ENCODE measurements at regions not wholly inside any gene's neighbourhood (a gene's known extent, or its start where the extent isn't known, plus 50 kb on each side); places are given as distances from the start of the nearest gene placed in this dataset.

- Histone ChIP-seq H3K79me2 (ENCODE audit: control insufficient read depth in 1 of 2, insufficient read depth in 2 of 2, low read length in 2 of 2) (no peaks in the 10 kb centered on the region), H3K4ac (replicated peaks; ENCODE audit: insufficient read length, low read depth, low read length) (no peak overlapping the region), H3K4me1 (replicated peaks in 1 of 4; ENCODE audit: control insufficient read depth in 3 of 4, insufficient read depth in 4 of 4, low read length in 3 of 4) (peaks cover 0 to 3% (median 1%) of the 10 kb centered on the region in 4 experiments; a peak in 2 of 7 replicates), H3K9ac (replicated peaks in 1 of 4; ENCODE audit: extremely low read depth in 1 of 4, low read depth in 3 of 4, low read length in 3 of 4) (no peak overlapping the region), H2BK120ac (replicated peaks; ENCODE audit: low read depth, low read length) (no peak overlapping the region), H2AFZ (ENCODE audit: low read length) (no peak overlapping the region), H3K14ac (ENCODE audit: insufficient read length) (no peak overlapping the region), H3K27me3 (replicated peaks in 1 of 4; ENCODE audit: control insufficient read depth in 3 of 4, extremely low read depth in 1 of 4, insufficient read depth in 3 of 4, low read length in 3 of 4) (peaks cover 0 to 1% (median 0%) of the 10 kb centered on the region in 4 experiments; a peak in 3 of 7 replicates), H3K56ac (replicated peaks; ENCODE audit: insufficient read length, low read depth, low read length) (no peak overlapping the region), H4K8ac (ENCODE audit: extremely low read depth, insufficient read depth, low read length) (no peak overlapping the region), H3K4me2 (ENCODE audit: insufficient read depth in 1 of 2, low read depth in 2 of 2, low read length in 2 of 2) (no peak overlapping the region), H4K20me1 (replicated peaks in 1 of 2; ENCODE audit: control insufficient read depth in 1 of 2, insufficient read depth in 2 of 2, low read length in 2 of 2) (no peaks in the 10 kb centered on the region), H4K5ac (ENCODE audit: insufficient read length, low read depth, low read length) (no peak overlapping the region), H2BK12ac (ENCODE audit: low read depth, low read length) (no peak overlapping the region), H2BK20ac (ENCODE audit: low read length) (no peak overlapping the region), H3K79me1 (ENCODE audit: low read depth, low read length) (no peaks in the 10 kb centered on the region; the same call in 1 of the 2 replicates), H3K23me2 (ENCODE audit: low read depth, low read length) (no peaks in the 10 kb centered on the region), H4K91ac (replicated peaks; ENCODE audit: insufficient read length, low read length) (no peak overlapping the region), H3K4me3 (ENCODE audit: extremely low read depth in 1 of 4, insufficient read depth in 2 of 4, low read depth in 3 of 4, low read length in 4 of 4) (no peak overlapping the region), H3K18ac (ENCODE audit: extremely low read depth, low read length) (no peak overlapping the region), H3K36me3 (ENCODE audit: control insufficient read depth in 2 of 4, insufficient read depth in 4 of 4, low read length in 3 of 4) (no peaks in the 10 kb centered on the region), H3K27ac (ENCODE audit: low read depth, low read length) (no peak overlapping the region), H2BK5ac (ENCODE audit: low read depth, low read length) (no peak overlapping the region), H2AK5ac (ENCODE audit: low read depth, low read length) (no peak overlapping the region), H3K9me3 (ENCODE audit: insufficient read depth in 2 of 2, low read depth in 1 of 2, low read length in 1 of 2) (no peaks in the 10 kb centered on the region), H2BK15ac (ENCODE audit: low read length) (no peak overlapping the region), H3K23ac (ENCODE audit: insufficient read length) (no peak overlapping the region)
- DNase-seq (ENCODE audit: low read depth in 1 of 2, low spot score in 2 of 2) (no peak), FAIRE-seq (no peak)
- POLR2A ChIA-PET (ENCODE audit: partially characterized antibody), result no interaction called here
- 67 to 100% methylated on average over 1 to 5 of the region's 5 CpGs for WGBS, 2 experiments (ENCODE audit: extremely low coverage in 1 of 2, insufficient coverage in 1 of 2, insufficient read length in 1 of 2, insufficient replicate concordance in 2 of 2, low coverage in 1 of 2, low lambda C conversion rate in 2 of 2, missing lambda C conversion rate in 1 of 2)
- TF ChIP-seq JUN (IDR thresholded peaks at IDR 0.05; ENCODE audit: low read depth, low read length), result no peak
- no peak for TF ChIP-seq BCL11A (IDR thresholded peaks at IDR 0.05; ENCODE audit: low read depth in 2 of 2, low read length in 2 of 2)
- no peak for TF ChIP-seq RBBP5 (IDR thresholded peaks at IDR 0.05; ENCODE audit: borderline replicate concordance, low read depth, low read length)
- TF ChIP-seq CREB1 (IDR thresholded peaks at IDR 0.05), result no peak
- CTCF ChIA-PET (ENCODE audit: partially characterized antibody), result interaction anchor here (1.0 kb wide), 1 partner anchor 18 kb away, joined by 3 read pairs; no protein-coding TSS in a partner anchor
Measured at GRCh38 chr7:124257638-124258308, 224.9 kb upstream of the TMEM229A start.
